Lower lobe of right lung (tissue), 2 donors: ENCODE measurements at regions not wholly inside any gene's neighbourhood (a gene's known extent, or its start where the extent isn't known, plus 50 kb on each side); places are given as distances from the start of the nearest gene placed in this dataset.
A peak's percentile ranks its signal among the peaks of the same experiment; 100 is the strongest.

Source experiments
- ATAC-seq, 2 donors: fragments of 200-7000 bp; cut with Tn5 transposase; one replicate each; pipeline ENCODE4 v1.9.1; 2020 to 2022; ENCODE audit warnings: mild to moderate bottlenecking in 2 of 2, moderate library complexity in 2 of 2
- DNase-seq: peaks from one replicate; pipeline ENCODE4 v3.0.0-alpha.2; 2020
- H3K27ac ChIP-seq: fragments of 200-600 bp; one replicate; pipeline ENCODE4 v1.8.0; 2022
- H3K27me3 ChIP-seq: fragments of 200-600 bp; one replicate; pipeline ENCODE4 v1.8.0; 2022; ENCODE audit warnings: low read depth
- H3K36me3 ChIP-seq: fragments of 200-600 bp; one replicate; pipeline ENCODE4 v1.8.0; 2022; ENCODE audit warnings: mild to moderate bottlenecking
- H3K4me1 ChIP-seq: fragments of 200-600 bp; one replicate; pipeline ENCODE4 v1.8.0; 2022
- H3K4me3 ChIP-seq: fragments of 200-600 bp; one replicate; pipeline ENCODE4 v1.8.0; 2022; ENCODE audit warnings: mild to moderate bottlenecking
- H3K9me3 ChIP-seq: fragments of 200-600 bp; one replicate; pipeline ENCODE4 v1.8.0; 2022
- intact Hi-C: fragments of 100-400 bp; cut with DNase I; formaldehyde crosslinking; loops from one replicate; pipeline ENCODE4 v1.11.0; 2022
- TF ChIP-seq, protein P1 (sequence below): fragments of 200-600 bp; IDR thresholded peaks from one replicate; pipeline ENCODE4 v1.8.0; 2022; ENCODE audit warnings: antibody characterized with exemption, mild to moderate bottlenecking
- donor health status: DM: no; HTN: yes; CAD: no; lungs with severe emphysema.

DNA sequence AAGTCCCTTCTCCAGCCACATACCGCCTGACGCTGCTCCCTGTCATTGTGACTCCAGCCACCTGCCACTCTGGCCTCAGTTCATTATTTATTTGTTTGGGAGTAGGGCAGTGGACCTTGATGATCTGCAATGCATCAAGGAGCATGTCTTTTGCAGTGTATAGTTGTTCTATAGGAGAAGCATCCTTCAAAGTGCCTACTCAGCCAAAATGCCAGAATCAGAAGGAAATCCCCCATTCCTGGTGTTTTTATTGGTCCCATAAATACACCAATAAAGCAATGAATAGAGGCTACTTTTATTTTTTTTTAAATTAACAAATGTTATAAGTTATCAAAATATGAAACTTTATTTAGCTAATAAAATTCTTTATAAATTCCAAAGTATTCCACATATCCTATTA, 123.8 kb upstream of the NSMCE3 start:
- ATAC-seq = no peak
- intact Hi-C loops = no loop called here
- Histone ChIP-seq H3K27me3 (no peaks in the 10 kb centered on the region), H3K36me3 (no peaks in the 10 kb centered on the region), H3K4me3 (no peak overlapping the region), H3K4me1 (no peaks in the 10 kb centered on the region), H3K27ac (no peak overlapping the region), H3K9me3 (no peaks in the 10 kb centered on the region)
- TF ChIP-seq, protein P1, sequence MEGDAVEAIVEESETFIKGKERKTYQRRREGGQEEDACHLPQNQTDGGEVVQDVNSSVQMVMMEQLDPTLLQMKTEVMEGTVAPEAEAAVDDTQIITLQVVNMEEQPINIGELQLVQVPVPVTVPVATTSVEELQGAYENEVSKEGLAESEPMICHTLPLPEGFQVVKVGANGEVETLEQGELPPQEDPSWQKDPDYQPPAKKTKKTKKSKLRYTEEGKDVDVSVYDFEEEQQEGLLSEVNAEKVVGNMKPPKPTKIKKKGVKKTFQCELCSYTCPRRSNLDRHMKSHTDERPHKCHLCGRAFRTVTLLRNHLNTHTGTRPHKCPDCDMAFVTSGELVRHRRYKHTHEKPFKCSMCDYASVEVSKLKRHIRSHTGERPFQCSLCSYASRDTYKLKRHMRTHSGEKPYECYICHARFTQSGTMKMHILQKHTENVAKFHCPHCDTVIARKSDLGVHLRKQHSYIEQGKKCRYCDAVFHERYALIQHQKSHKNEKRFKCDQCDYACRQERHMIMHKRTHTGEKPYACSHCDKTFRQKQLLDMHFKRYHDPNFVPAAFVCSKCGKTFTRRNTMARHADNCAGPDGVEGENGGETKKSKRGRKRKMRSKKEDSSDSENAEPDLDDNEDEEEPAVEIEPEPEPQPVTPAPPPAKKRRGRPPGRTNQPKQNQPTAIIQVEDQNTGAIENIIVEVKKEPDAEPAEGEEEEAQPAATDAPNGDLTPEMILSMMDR = no peak
- no peak for DNase-seq

GRCh38 chr15:29392358-29392757, 122.7 kb upstream of the NSMCE3 start:
- Histone ChIP-seq H3K27ac (no peak overlapping the region), H3K4me1 (no peaks in the 10 kb centered on the region), H3K9me3 (no peaks in the 10 kb centered on the region), H3K27me3 (no peaks in the 10 kb centered on the region), H3K4me3 (no peak overlapping the region), H3K36me3 (no peaks in the 10 kb centered on the region)
- no peak for ATAC-seq
- intact Hi-C loops = no loop called here
- DNase-seq = no peak
- TF ChIP-seq, protein P1 = no peak

DNA sequence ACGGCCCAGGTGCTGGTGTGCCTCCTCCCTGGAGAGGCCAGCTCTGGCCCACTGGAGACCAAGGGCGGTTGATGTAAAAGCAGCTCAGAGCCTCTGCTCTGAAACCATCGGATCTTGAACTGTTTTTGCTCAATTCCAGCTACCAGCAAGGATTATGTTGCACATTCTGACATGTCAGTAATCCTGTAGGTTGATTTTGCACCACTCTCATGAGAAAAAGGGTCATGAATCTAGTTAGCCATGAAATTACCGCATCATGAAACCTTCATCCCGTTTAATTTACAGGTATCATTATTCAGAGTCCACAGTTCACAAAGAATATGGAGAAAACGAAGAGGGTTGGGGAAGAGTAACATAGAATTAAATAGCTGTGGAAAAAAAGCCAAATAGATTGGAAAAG, 120.4 kb upstream of the NSMCE3 start:
- Histone ChIP-seq H3K36me3 (no peaks in the 10 kb centered on the region), H3K4me3 (no peak overlapping the region), H3K9me3 (no peaks in the 10 kb centered on the region), H3K27ac (no peak overlapping the region), H3K4me1 (no peaks in the 10 kb centered on the region), H3K27me3 (no peaks in the 10 kb centered on the region)
- TF ChIP-seq, protein P1 = no peak
- ATAC-seq (no peak), DNase-seq (no peak)
- intact Hi-C loops = no loop called here

DNA sequence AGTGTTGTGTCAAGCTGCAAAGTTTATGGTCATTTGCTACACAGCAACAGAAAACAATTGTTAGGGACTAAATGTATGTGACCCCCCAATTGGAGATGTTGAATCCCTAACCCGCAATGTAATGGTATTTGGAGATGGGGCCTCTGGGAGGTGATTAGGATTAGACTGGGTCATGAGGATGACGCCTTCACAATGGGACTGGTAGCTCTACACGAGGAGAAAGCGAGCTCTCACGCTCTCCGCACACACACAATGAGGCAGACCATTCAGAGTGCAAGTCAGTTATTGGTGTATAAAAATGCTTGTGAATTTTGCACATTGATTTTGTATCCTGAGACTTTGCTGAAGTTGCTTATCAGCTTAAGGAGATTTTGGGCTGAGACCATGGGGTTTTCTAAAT, 116.9 kb upstream of the NSMCE3 start:
- Histone ChIP-seq H3K4me1 (no peaks in the 10 kb centered on the region), H3K27me3 (no peaks in the 10 kb centered on the region), H3K9me3 (no peaks in the 10 kb centered on the region), H3K27ac (no peak overlapping the region), H3K36me3 (no peaks in the 10 kb centered on the region), H3K4me3 (no peak overlapping the region)
- DNase-seq (no peak), ATAC-seq (no peak)
- intact Hi-C loops = no loop called here
- TF ChIP-seq, protein P1 = no peak

GRCh38 chr15:29383367-29383766, 113.7 kb upstream of the NSMCE3 start:
- H3K4me1 ChIP-seq = no peaks in the 10 kb centered on the region
- H3K9me3 ChIP-seq = no peaks in the 10 kb centered on the region
- TF ChIP-seq, protein P1 = no peak
- H3K27me3 ChIP-seq = no peaks in the 10 kb centered on the region
- no peak overlapping the region for H3K27ac ChIP-seq
- H3K4me3 ChIP-seq = no peak overlapping the region
- no peak for ATAC-seq
- DNase-seq = no peak
- intact Hi-C loops = no loop called here
- no peaks in the 10 kb centered on the region for H3K36me3 ChIP-seq

- no peaks in the 10 kb centered on the region for H3K9me3 ChIP-seq
- no peaks in the 10 kb centered on the region for H3K4me1 ChIP-seq
- H3K27me3 ChIP-seq = no peaks in the 10 kb centered on the region
- no peak overlapping the region for H3K27ac ChIP-seq
- DNase-seq (no peak), ATAC-seq (peak in 1 of 2 donors; percentile 12)
- no peaks in the 10 kb centered on the region for H3K36me3 ChIP-seq
- intact Hi-C loops = no loop called here
- no peak overlapping the region for H3K4me3 ChIP-seq
- TF ChIP-seq, protein P1 = no peak
Measured at GRCh38 chr15:29382862-29383261, 113.2 kb upstream of the NSMCE3 start.
